ENCODE measurements at regions not wholly inside any gene's neighbourhood (a gene's known extent, or its start where the extent isn't known, plus 50 kb on each side); places are given as distances from the start of the nearest gene placed in this dataset.

DNA sequence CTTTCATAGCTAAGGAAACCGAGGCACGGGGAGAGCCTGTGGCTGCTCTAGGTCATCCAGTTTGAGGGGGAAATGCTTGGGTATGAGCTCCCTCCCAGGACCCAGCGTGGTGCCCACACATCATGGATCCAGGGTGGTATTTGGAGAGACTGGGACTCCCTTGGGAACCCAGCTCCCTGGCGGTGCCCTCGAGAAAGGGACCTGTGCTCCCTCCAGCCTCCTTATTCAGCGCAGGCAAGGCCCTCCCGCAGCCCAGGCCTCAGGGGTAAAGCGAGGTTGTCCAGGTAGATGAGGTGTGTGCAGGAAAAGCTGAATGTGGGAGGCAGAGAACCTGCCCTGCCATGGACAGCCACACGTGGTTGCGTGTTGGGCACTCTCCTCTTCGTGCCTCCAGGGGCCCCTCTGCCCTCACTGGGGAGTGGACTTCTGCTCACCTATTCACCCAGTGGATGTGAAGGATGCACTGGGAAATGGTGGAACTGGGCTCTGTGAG, 53.8 kb upstream of the GPR78 start:
- H3K4me3 Mint-ChIP-seq = no peak overlapping the region
- peaks cover 12% of the 10 kb centered on the region for H3K36me3 Mint-ChIP-seq
- H3K27ac Mint-ChIP-seq = no peak overlapping the region
- ChIA-PET CTCF (interaction anchor here (1.2 to 2.0 kb wide), 3 partner anchors 21 to 81 kb away, joined by 3 to 7 read pairs (median 5); no protein-coding TSS in a partner anchor), POLR2A (no interaction called here)
- peaks cover 23% of the 10 kb centered on the region for H3K9me3 Mint-ChIP-seq
- H3K4me1 Mint-ChIP-seq = peaks cover 14% of the 10 kb centered on the region
- DNase-seq (ENCODE audit: low spot score) = no peak
- H3K27me3 Mint-ChIP-seq (ENCODE audit: low read depth) = peaks cover 7% of the 10 kb centered on the region; the same call in 1 of the 2 replicates
- TF ChIP-seq CREB1 (CRISPR knock-in tag; IDR thresholded peaks at IDR 0.05) = no peak
- TF ChIP-seq, protein P1, sequence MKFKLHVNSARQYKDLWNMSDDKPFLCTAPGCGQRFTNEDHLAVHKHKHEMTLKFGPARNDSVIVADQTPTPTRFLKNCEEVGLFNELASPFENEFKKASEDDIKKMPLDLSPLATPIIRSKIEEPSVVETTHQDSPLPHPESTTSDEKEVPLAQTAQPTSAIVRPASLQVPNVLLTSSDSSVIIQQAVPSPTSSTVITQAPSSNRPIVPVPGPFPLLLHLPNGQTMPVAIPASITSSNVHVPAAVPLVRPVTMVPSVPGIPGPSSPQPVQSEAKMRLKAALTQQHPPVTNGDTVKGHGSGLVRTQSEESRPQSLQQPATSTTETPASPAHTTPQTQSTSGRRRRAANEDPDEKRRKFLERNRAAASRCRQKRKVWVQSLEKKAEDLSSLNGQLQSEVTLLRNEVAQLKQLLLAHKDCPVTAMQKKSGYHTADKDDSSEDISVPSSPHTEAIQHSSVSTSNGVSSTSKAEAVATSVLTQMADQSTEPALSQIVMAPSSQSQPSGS (CRISPR knock-in tag; IDR thresholded peaks at IDR 0.05; ENCODE audit: borderline replicate concordance, low read depth) = no peak
- no peak for TF ChIP-seq MXD4 (CRISPR knock-in tag; IDR thresholded peaks at IDR 0.05; ENCODE audit: borderline replicate concordance)
- no peak for TF ChIP-seq E2F5 (CRISPR knock-in tag; IDR thresholded peaks at IDR 0.05)
- no peak for TF ChIP-seq IRF2 (CRISPR knock-in tag; IDR thresholded peaks at IDR 0.05; ENCODE audit: borderline replicate concordance, low read depth)
- no peak for TF ChIP-seq OVOL2 (CRISPR knock-in tag; IDR thresholded peaks at IDR 0.05; ENCODE audit: borderline replicate concordance)
- ATAC-seq = no peak

- Mint-ChIP-seq H3K36me3 (peaks cover 25% of the 10 kb centered on the region), H3K27ac (no peak overlapping the region), H3K9me3 (peaks cover 35% of the 10 kb centered on the region), H3K4me3 (no peak overlapping the region), H3K27me3 (ENCODE audit: low read depth) (peaks cover 7% of the 10 kb centered on the region; the same call in 1 of the 2 replicates), H3K4me1 (peaks cover 33% of the 10 kb centered on the region)
- ATAC-seq = no peak
- no peak for DNase-seq (ENCODE audit: low spot score)
- POLR2A ChIA-PET = no interaction called here
- TF ChIP-seq STAT6 (CRISPR knock-in tag; conservative IDR thresholded peaks at IDR 0.05; ENCODE audit: low read depth) = no peak
- TF ChIP-seq ZBTB43 (CRISPR knock-in tag; IDR thresholded peaks at IDR 0.05) = no peak
- no peak for TF ChIP-seq CREB1 (CRISPR knock-in tag; IDR thresholded peaks at IDR 0.05)
- no peak for TF ChIP-seq GTF2I (CRISPR knock-in tag; conservative IDR thresholded peaks at IDR 0.05)
- TF ChIP-seq E2F5 (CRISPR knock-in tag; IDR thresholded peaks at IDR 0.05) = no peak
- no peak for TF ChIP-seq TP53 (CRISPR knock-in tag; IDR thresholded peaks at IDR 0.05)
- TF ChIP-seq ATF6 (CRISPR knock-in tag; IDR thresholded peaks at IDR 0.05) = no peak
- no peak for TF ChIP-seq SMAD4 (CRISPR knock-in tag; IDR thresholded peaks at IDR 0.05)
- TF ChIP-seq ZBTB21 (CRISPR knock-in tag; IDR thresholded peaks at IDR 0.05; ENCODE audit: borderline replicate concordance) = no peak
- no peak for TF ChIP-seq ZNF416 (CRISPR knock-in tag; IDR thresholded peaks at IDR 0.05)
- no peak for TF ChIP-seq RORB (CRISPR knock-in tag; IDR thresholded peaks at IDR 0.05)
- no peak for TF ChIP-seq ARID4B (CRISPR knock-in tag; IDR thresholded peaks at IDR 0.05; ENCODE audit: borderline replicate concordance)
- no peak for TF ChIP-seq FOXP1 (CRISPR knock-in tag; IDR thresholded peaks at IDR 0.05; ENCODE audit: borderline replicate concordance)
- no peak for TF ChIP-seq FOXK1 (CRISPR knock-in tag; IDR thresholded peaks at IDR 0.05)
- TF ChIP-seq SMAD3 (CRISPR knock-in tag; IDR thresholded peaks at IDR 0.05; ENCODE audit: borderline replicate concordance) = no peak
- no peak for TF ChIP-seq GABPB1 (CRISPR knock-in tag; IDR thresholded peaks at IDR 0.05)
- TF ChIP-seq EMX1 (CRISPR knock-in tag; IDR thresholded peaks at IDR 0.05) = no peak
- CTCF ChIA-PET = no interaction called here
Observed at GRCh38 chr4:8528713-8529112, 51.5 kb upstream of the GPR78 start.
